H9 (cell line): ENCODE measurements at regions not wholly inside any gene's neighbourhood (a gene's known extent, or its start where the extent isn't known, plus 50 kb on each side); places are given as distances from the start of the nearest gene placed in this dataset.

ENCODE experiments used
- DNase-seq: peaks from one replicate; pipeline ENCODE4 v3.0.0-alpha.2; 2017
- H2AFZ ChIP-seq: one replicate; pipeline ENCODE4 v1.6.1; 2013; ENCODE audit warnings: mild to moderate bottlenecking, low read length, control low read depth, moderate library complexity
- H2AK5ac ChIP-seq: 2 replicates; pipeline ENCODE4 v1.6.1; 2013; ENCODE audit warnings: low read length, control low read depth, mixed read lengths; ENCODE audit not compliant: insufficient read length
- H2BK120ac ChIP-seq: one replicate; pipeline ENCODE4 v1.6.1; 2013; ENCODE audit warnings: low read depth, mild to moderate bottlenecking, low read length, control low read depth, inconsistent platforms; ENCODE audit not compliant: poor library complexity, severe bottlenecking
- H2BK12ac ChIP-seq: 2 replicates; pipeline ENCODE4 v1.6.1; 2013; ENCODE audit warnings: low read length, control low read depth, mixed read lengths, low read depth; ENCODE audit not compliant: insufficient read length
- H2BK15ac ChIP-seq: 2 replicates; pipeline ENCODE4 v1.6.1; 2013; ENCODE audit warnings: low read depth, low read length, control low read depth
- H2BK20ac ChIP-seq: one replicate; pipeline ENCODE4 v1.6.1; 2013; ENCODE audit warnings: low read depth, mild to moderate bottlenecking, low read length, control low read depth, inconsistent platforms; ENCODE audit not compliant: poor library complexity, severe bottlenecking
- H2BK5ac ChIP-seq: 2 replicates; pipeline ENCODE4 v1.6.1; 2013; ENCODE audit warnings: low read length, control low read depth, mixed read lengths; ENCODE audit not compliant: insufficient read length
- H3K14ac ChIP-seq: 2 replicates; pipeline ENCODE4 v1.6.1; 2013; ENCODE audit warnings: low read length, control low read depth; ENCODE audit not compliant: insufficient read depth
- H3K18ac ChIP-seq: 2 replicates; pipeline ENCODE4 v1.6.1; 2013; ENCODE audit warnings: low read depth, mild to moderate bottlenecking, mixed read lengths, low read length, control low read depth; ENCODE audit not compliant: insufficient read length
- H3K23ac ChIP-seq: 2 replicates; pipeline ENCODE4 v1.6.1; 2013; ENCODE audit warnings: low read length, control low read depth, mixed read lengths, low read depth; ENCODE audit not compliant: insufficient read length
- H3K23me2 ChIP-seq: 2 replicates; pipeline ENCODE4 v1.6.1; 2013; ENCODE audit warnings: low read depth, mild to moderate bottlenecking, mixed read lengths, low read length, control low read depth; ENCODE audit not compliant: insufficient read length, poor library complexity, severe bottlenecking
- H3K27ac ChIP-seq: 2 replicates; pipeline ENCODE4 v1.5.1; 2013; ENCODE audit warnings: low read length, control low read depth, mixed read lengths, low read depth; ENCODE audit not compliant: insufficient read length
- H3K27me3 ChIP-seq: 2 replicates; pipeline ENCODE4 v1.6.1; 2013; ENCODE audit warnings: low read length, control low read depth, inconsistent platforms; ENCODE audit not compliant: insufficient read depth
- H3K4ac ChIP-seq: 2 replicates; pipeline ENCODE4 v1.6.1; 2013; ENCODE audit warnings: low read depth, mild to moderate bottlenecking, control low read depth, inconsistent platforms, low read length, moderate library complexity
- H3K4me1 ChIP-seq: 2 replicates; pipeline ENCODE4 v1.6.1; 2013; ENCODE audit warnings: low read length, control low read depth, inconsistent platforms; ENCODE audit not compliant: insufficient read depth
- H3K4me2 ChIP-seq: 2 replicates; pipeline ENCODE4 v1.6.1; 2013; ENCODE audit warnings: low read length, control low read depth, mixed read lengths; ENCODE audit not compliant: insufficient read length, insufficient read depth
- H3K56ac ChIP-seq: 2 replicates; pipeline ENCODE4 v1.6.1; 2013; ENCODE audit warnings: low read depth, mild to moderate bottlenecking, mixed read lengths, low read length, control low read depth; ENCODE audit not compliant: insufficient read length
- H3K79me1 ChIP-seq: 2 replicates; pipeline ENCODE4 v1.6.1; 2013; ENCODE audit warnings: low read depth, mild to moderate bottlenecking, moderate library complexity, low read length, control low read depth, inconsistent platforms; ENCODE audit not compliant: insufficient read depth, poor library complexity, severe bottlenecking
- H3K79me2 ChIP-seq: 2 replicates; pipeline ENCODE4 v1.6.1; 2013; ENCODE audit warnings: low read length, control low read depth, inconsistent platforms; ENCODE audit not compliant: insufficient read depth
- H3K9ac ChIP-seq: 2 replicates; pipeline ENCODE4 v1.6.1; 2013; ENCODE audit warnings: low read length, control low read depth, mixed read lengths; ENCODE audit not compliant: insufficient read length; ENCODE audit errors: extremely low read depth
- H3K9me3 ChIP-seq: one replicate; pipeline ENCODE4 v1.6.1; 2013; ENCODE audit warnings: low read depth, low read length, inconsistent platforms; ENCODE audit not compliant: control insufficient read depth
- H3T11ph ChIP-seq: one replicate; pipeline ENCODE4 v1.6.1; 2013; ENCODE audit warnings: mild to moderate bottlenecking, low read length, control low read depth, inconsistent platforms
- H4K20me1 ChIP-seq: one replicate; pipeline ENCODE4 v1.6.1; 2013; ENCODE audit not compliant: control insufficient read depth, insufficient read length, insufficient read depth
- H4K5ac ChIP-seq: 2 replicates; pipeline ENCODE4 v1.6.1; 2013; ENCODE audit warnings: low read depth, mild to moderate bottlenecking, mixed read lengths, low read length, control low read depth; ENCODE audit not compliant: insufficient read length
- H4K8ac ChIP-seq: replicated peaks from 2 replicates; pipeline ENCODE4 v1.6.1; 2013; ENCODE audit warnings: low read length, control low read depth, mixed read lengths, low read depth; ENCODE audit not compliant: insufficient read length
- H4K91ac ChIP-seq: 2 replicates; pipeline ENCODE4 v1.6.1; 2013; ENCODE audit warnings: low read depth, mild to moderate bottlenecking, moderate library complexity, mixed read lengths, low read length, control low read depth; ENCODE audit not compliant: insufficient read length
- H3K27ac Mint-ChIP-seq, 3 experiments: 2 replicates in 2 of 3; 3 replicates in 1 of 3; pipeline ENCODE4 v1.8.0; 2020 to 2021; ENCODE audit warnings: mixed read lengths in 3 of 3, mild to moderate bottlenecking in 1 of 3, moderate library complexity in 1 of 3
- H3K27me3 Mint-ChIP-seq: 2 replicates; pipeline ENCODE4 v1.8.0; 2021; ENCODE audit warnings: low read depth, mild to moderate bottlenecking, moderate library complexity, mixed read lengths
- H3K36me3 Mint-ChIP-seq, 3 experiments: 2 replicates in 2 of 3; 3 replicates in 1 of 3; pipeline ENCODE4 v1.8.0; 2020 to 2021; ENCODE audit warnings: low read depth in 3 of 3, mixed read lengths in 3 of 3; ENCODE audit not compliant: insufficient read depth in 1 of 3
- H3K4me1 Mint-ChIP-seq, 2 experiments: 2 replicates each; pipeline ENCODE4 v1.8.0; 2020; ENCODE audit warnings: mixed read lengths in 2 of 2
- H3K4me3 Mint-ChIP-seq, 2 experiments: 2 replicates in 1 of 2; 3 replicates in 1 of 2; pipeline ENCODE4 v1.8.0; 2020 to 2021; ENCODE audit warnings: mild to moderate bottlenecking in 2 of 2, mixed read lengths in 2 of 2, moderate library complexity in 1 of 2
- H3K9me3 Mint-ChIP-seq, 2 experiments: 2 replicates in 1 of 2; 3 replicates in 1 of 2; pipeline ENCODE4 v1.8.0; 2020; ENCODE audit warnings: mild to moderate bottlenecking in 2 of 2, mixed read lengths in 2 of 2, moderate library complexity in 1 of 2
- CTCF ChIP-seq: fragments of 200-600 bp; sonication (generic); conservative IDR thresholded peaks from 3 replicates; pipeline ENCODE4 v1.8.0; 2021; ENCODE audit warnings: antibody characterized with exemption, mild to moderate bottlenecking
- WGBS: extraction: QIAGEN DNeasy Blood & Tissue Kit; methylation state at CpG from one replicate; pipeline ENCODE4 v1.1.7; 2013; ENCODE audit warnings: missing lambda C conversion rate, low lambda C conversion rate, mixed read lengths; ENCODE audit not compliant: insufficient read length; ENCODE audit errors: extremely low coverage; 5-methylcytosine and 5-hydroxymethylcytosine counted together

GRCh38 chr2:210961249-210961648, 404.9 kb downstream of the CPS1 start:
- TF ChIP-seq CTCF, result no peak
- Histone ChIP-seq H3K14ac (no peak overlapping the region), H4K20me1 (no peaks in the 10 kb centered on the region), H3K9ac (no peak overlapping the region), H2BK20ac (no peak overlapping the region), H2AFZ (no peak overlapping the region), H3K18ac (no peak overlapping the region), H4K91ac (no peak overlapping the region), H3K56ac (no peak overlapping the region), H2BK12ac (no peak overlapping the region), H3K4ac (no peak overlapping the region), H3K9me3 (no peaks in the 10 kb centered on the region), H4K8ac (no peak overlapping the region), H3K23ac (no peak overlapping the region), H3K23me2 (no peaks in the 10 kb centered on the region), H2AK5ac (no peak overlapping the region), H3K4me1 (no peaks in the 10 kb centered on the region), H3T11ph (no peak overlapping the region), H4K5ac (no peak overlapping the region), H2BK15ac (no peak overlapping the region), H3K79me2 (no peaks in the 10 kb centered on the region), H3K27me3 (no peaks in the 10 kb centered on the region), H3K79me1 (no peaks in the 10 kb centered on the region), H3K27ac (no peak overlapping the region), H3K4me2 (no peak overlapping the region), H2BK120ac (no peak overlapping the region), H2BK5ac (no peak overlapping the region)
- Mint-ChIP-seq H3K4me1 (no peaks in the 10 kb centered on the region), H3K36me3 (no peaks in the 10 kb centered on the region), H3K4me3 (no peak overlapping the region), H3K9me3 (no peaks in the 10 kb centered on the region), H3K27ac (no peak overlapping the region), H3K27me3 (no peaks in the 10 kb centered on the region)
- no peak for DNase-seq
- WGBS, result no CpG with 5 or more reads among the region's 2 CpGs
